ENCODE measurements at regions not wholly inside any gene's neighbourhood (a gene's known extent, or its start where the extent isn't known, plus 50 kb on each side); places are given as distances from the start of the nearest gene placed in this dataset.

DNA sequence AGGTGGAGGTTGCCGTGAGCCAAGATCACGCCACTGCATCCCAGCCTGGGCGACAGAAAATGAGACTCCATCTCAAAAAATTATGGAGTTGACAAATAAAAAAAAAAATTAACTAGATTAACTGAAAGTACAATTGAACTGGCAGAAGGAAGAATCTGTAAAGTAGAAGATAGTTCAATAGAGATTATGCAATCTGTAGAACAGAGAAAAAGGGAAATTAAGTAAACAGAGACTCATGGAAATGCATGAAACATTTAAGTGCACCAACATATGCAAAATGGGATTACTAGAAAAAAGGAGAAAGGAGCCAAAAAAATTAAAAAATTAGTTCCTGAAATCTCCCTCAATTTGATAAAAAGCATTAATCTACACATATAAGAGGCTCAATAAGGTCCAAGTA, 188.8 kb upstream of the KHDRBS2 start:
- no peak for DNase-seq (ENCODE audit: low spot score)

DNA sequence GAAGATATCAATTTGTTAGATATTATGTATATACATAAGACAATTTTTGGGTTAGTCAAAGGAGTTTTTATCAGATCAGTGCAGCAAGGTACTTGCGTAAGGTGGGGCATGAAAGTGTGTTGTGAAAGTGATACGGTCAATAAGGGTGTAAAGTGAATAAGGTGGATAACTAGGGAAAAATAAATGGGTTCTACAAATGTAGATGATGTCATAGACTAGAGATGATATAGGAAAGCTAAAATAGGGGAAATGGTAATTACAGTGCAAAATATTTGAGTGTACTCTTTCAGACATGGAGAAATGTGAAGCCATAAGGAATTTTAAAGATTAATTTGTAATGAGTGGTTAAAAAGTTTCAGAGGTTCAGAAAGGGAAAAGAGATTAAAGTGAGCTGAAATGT, 180.6 kb upstream of the KHDRBS2 start:
- DNase-seq (ENCODE audit: low spot score): no peak

GRCh38 chr6:62465206-62465605, 179.2 kb upstream of the KHDRBS2 start:
- no peak for DNase-seq (ENCODE audit: low spot score)

DNA sequence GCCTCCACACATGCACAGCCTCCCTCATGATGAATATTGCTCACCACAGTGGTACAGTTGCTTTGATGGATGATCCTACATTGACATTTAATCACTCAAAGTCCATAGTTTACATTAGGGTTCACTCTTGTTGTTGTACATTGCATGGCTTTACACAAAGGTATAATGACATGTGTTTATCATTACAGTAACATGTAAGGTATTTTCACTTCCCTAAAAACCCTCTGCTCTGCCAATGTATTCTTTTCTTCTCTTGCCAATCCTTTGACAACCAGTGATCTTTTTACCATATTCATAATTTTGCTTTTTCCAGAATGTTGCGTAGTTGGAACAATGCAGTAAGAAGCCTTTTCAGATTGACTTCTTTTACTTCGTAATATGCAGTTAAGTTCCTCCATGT, 166.6 kb upstream of the KHDRBS2 start:
- no peak for DNase-seq (ENCODE audit: low spot score)

DNA sequence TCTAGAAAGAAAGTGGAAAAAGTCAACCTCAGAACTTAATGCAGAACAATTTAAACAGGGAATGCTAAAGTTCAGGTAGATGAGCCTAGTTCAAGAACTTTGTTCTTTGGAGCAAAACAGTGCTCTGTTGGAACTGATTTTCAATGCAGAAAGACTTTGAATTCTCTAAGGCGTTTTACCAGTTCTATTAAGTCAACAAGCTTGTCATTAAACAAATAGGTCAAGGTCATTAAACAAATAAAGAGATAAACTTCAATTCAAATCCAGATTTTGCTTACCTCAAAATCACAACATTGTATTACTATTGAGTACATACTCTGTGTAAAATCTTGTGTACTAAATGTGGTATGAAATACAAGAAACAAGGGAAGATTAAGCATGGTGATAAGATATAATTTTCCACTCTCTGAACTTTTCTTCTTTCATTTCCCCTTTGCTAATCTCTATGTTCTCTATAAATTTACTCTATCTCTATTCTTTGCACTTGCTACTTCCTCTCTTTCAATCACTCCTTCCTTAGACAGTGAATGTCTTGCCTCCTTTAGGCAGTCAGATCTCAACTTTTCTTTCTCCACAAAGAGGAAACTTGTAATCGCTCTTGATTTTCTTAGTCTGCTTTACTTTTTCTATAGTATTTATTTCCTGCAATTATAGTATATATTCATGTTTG, 160.8 kb upstream of the KHDRBS2 start:
- DNase-seq (ENCODE audit: low spot score): no peak

GRCh38 chr6:62445521-62445920, 159.5 kb upstream of the KHDRBS2 start:
- no peak for DNase-seq (ENCODE audit: low spot score)

- no peak for DNase-seq (ENCODE audit: low spot score)
Measured at GRCh38 chr6:62441182-62441581, 155.2 kb upstream of the KHDRBS2 start.

- DNase-seq (ENCODE audit: low spot score): no peak
Measured at GRCh38 chr6:62429781-62430180, 143.8 kb upstream of the KHDRBS2 start.

GRCh38 chr6:62400521-62401259, 114.7 kb upstream of the KHDRBS2 start:
- no peak for DNase-seq (ENCODE audit: low spot score)

- peak; percentile 55 for DNase-seq (ENCODE audit: low spot score)
Measured at GRCh38 chr6:62393608-62394007, 107.6 kb upstream of the KHDRBS2 start.

DNA sequence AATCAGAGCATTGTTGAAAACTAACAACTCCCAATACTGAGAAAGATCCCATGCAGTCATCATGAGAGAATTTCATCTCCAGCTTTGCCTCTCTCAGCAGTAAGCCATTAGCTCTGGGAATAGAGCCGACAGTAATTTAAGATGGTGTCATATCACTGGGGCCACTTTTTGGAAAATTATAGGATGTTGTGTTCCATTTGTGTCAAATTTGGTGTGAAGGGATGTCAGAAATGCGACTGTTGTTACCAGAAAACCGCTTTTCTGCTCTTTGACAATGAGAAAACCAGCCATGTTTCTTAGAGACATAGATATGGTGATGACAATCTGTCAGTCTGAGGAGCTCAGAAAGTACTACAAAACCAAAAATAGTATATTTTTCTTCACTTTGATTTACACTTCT, 106.3 kb upstream of the KHDRBS2 start:
- DNase-seq (ENCODE audit: low spot score): no peak

- DNase-seq (ENCODE audit: low spot score): no peak
Measured at GRCh38 chr6:62391358-62391757, 105.3 kb upstream of the KHDRBS2 start.

- DNase-seq (ENCODE audit: low spot score): no peak
Measured at GRCh38 chr6:62390401-62390800, 104.4 kb upstream of the KHDRBS2 start.

DNA sequence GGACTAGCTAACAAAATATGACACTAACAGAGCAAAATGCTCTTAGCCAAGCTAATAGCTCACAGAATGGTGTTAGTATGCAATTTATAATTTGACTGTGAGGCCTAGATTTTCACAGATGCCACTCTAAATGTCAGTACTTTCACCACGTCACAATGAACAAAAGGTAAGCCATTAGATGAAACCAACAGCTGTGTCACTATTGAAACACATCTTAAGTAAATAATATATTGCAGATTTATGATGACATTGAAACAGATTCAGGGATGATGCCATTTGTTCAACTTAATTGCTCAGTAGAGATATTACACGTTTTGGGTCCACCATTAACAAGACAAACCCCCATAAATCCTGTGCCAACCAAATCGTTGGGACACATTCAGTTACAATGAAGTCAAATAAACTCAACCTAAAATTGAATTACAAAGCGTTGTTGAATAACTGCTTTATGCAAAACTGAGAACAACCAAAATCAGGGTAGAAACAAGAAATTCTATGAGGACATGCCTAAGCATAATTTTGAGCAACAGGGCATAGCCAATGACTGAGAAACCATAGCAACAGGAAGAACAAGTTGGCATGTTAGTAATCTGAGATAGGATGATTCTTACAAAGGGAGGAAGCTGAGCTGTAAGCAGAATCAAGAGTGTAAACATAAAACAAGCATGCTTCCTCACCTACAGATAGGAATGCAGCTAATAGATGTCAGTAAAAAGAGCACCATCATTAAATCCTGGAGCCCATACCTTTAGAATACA, 85.6 kb upstream of the KHDRBS2 start:
- no peak for DNase-seq (ENCODE audit: low spot score)

- no peak for DNase-seq (ENCODE audit: low spot score)
Measured at GRCh38 chr6:62367601-62368000, 81.6 kb upstream of the KHDRBS2 start.

GRCh38 chr6:62362097-62362496, 76.1 kb upstream of the KHDRBS2 start:
- no peak for DNase-seq (ENCODE audit: low spot score)

DNA sequence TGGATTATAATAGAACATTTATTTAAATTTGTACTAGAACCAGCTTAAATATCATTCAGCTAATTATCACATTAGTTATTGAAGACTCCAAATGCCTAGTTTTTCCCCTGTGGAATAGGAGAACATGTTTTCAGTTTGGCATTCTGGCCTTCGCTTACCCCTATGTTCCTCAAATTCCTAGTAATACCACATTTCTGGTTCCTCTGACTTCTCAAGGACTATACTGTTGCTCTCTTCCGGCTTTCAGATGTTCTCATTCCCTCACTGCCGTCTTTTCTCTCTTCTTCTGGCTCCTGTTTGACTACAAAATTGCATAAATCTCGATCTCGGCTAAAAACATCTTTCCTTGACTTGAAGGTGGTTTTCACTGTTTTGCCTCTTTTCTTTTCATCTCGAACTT, 71.8 kb upstream of the KHDRBS2 start:
- no peak for DNase-seq (ENCODE audit: low spot score)

GRCh38 chr6:62354261-62354660, 68.2 kb upstream of the KHDRBS2 start:
- DNase-seq (ENCODE audit: low spot score): no peak

DNA sequence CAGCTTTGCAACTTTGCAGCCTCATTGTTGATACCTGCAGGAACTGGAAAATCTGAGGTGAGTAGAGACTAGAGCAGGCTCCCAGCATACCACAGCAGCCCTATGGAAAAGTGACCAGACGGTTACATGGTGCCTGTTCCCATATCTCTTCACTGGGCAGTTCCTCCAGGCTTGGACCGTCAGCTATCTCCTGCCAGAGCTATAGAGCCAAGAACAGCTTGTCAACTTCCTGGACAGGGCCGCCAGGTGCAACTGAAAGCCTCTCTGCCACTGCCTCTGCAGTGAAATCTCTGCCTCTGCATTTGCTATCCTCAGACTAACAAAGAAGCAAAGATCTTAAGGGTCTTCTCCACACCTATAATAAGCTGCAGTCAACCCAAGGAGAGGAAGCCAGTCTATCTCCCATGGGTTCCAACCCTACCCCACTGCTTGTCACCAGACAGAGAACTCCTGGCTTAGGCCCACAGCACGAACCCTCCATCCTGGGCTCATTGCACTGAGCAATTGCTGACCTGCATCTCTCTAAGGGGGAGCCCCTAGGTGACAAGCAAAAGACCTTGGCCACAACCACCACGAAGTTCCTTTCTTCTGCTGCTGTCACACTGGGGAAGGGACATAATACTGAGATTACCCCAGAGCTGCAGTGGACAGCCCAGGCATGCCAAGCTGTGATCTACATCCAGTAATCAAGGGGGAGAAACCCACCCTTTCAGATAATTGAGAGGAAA, 60.1 kb upstream of the KHDRBS2 start:
- DNase-seq (ENCODE audit: low spot score): no peak

- DNase-seq (ENCODE audit: low spot score): no peak
Measured at GRCh38 chr6:62345446-62345845, 59.4 kb upstream of the KHDRBS2 start.

DNA sequence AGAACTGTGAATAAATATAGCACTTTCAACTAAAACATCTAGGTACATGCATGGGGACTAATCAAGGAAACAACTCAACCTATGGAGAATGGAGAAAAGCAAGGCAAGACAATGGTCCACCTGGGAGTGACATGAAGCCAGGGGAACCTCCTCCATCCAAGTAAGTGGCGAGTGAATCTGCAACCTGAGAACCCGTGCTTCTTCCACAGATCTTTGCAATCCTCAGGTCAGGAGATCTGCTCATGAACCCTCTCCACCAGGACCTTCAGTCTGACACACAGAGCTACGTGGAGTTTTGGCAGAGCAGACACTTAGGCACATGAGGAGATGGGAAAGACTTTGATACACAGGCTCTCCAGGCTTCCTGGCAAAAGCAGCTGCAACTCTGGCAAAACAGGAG, 58.8 kb upstream of the KHDRBS2 start:
- no peak for DNase-seq (ENCODE audit: low spot score)

GRCh38 chr6:62338477-62338876, 52.5 kb upstream of the KHDRBS2 start:
- no peak for DNase-seq (ENCODE audit: low spot score)

Measured in iPS-NIHi11 (cell line).